ENCODE measurements at regions not wholly inside any gene's neighbourhood (a gene's known extent, or its start where the extent isn't known, plus 50 kb on each side); places are given as distances from the start of the nearest gene placed in this dataset.

DNA sequence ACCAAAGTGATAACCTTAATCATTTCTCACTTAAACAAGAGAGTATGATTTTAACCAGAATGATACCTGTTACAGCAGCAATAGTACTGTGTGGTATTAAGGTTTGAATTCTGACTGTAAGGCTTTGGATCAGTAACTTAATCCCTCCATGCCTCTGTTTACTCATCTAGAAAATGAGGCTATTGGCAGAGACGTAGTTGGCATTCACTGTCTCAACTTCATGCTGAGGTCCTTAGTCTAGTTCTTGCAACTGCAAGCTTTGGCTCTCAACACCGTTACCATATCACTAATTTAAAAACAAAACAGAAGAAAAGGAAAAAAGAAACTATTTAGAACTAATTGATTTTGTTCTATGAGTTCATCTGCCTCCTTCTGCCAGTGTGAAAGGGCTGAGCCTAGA lies 875.4 kb downstream of the MCTP2 start:
- TF ChIP-seq, protein P1, sequence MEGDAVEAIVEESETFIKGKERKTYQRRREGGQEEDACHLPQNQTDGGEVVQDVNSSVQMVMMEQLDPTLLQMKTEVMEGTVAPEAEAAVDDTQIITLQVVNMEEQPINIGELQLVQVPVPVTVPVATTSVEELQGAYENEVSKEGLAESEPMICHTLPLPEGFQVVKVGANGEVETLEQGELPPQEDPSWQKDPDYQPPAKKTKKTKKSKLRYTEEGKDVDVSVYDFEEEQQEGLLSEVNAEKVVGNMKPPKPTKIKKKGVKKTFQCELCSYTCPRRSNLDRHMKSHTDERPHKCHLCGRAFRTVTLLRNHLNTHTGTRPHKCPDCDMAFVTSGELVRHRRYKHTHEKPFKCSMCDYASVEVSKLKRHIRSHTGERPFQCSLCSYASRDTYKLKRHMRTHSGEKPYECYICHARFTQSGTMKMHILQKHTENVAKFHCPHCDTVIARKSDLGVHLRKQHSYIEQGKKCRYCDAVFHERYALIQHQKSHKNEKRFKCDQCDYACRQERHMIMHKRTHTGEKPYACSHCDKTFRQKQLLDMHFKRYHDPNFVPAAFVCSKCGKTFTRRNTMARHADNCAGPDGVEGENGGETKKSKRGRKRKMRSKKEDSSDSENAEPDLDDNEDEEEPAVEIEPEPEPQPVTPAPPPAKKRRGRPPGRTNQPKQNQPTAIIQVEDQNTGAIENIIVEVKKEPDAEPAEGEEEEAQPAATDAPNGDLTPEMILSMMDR (IDR thresholded peaks at IDR 0.05), result no peak
- TF ChIP-seq EP300 (IDR thresholded peaks at IDR 0.05) (no peak), POLR2AphosphoS5 (IDR thresholded peaks at IDR 0.05) (no peak)
